GM18868 (cell line): ENCODE measurements at regions not wholly inside any gene's neighbourhood (a gene's known extent, or its start where the extent isn't known, plus 50 kb on each side); places are given as distances from the start of the nearest gene placed in this dataset.

Source experiments
- ATAC-seq: cut with Tn5 transposase; IDR thresholded peaks from one replicate; pipeline ENCODE4 v1.9.1; 2021; ENCODE audit warnings: mild to moderate bottlenecking, moderate library complexity; ENCODE audit not compliant: unreplicated experiment

DNA sequence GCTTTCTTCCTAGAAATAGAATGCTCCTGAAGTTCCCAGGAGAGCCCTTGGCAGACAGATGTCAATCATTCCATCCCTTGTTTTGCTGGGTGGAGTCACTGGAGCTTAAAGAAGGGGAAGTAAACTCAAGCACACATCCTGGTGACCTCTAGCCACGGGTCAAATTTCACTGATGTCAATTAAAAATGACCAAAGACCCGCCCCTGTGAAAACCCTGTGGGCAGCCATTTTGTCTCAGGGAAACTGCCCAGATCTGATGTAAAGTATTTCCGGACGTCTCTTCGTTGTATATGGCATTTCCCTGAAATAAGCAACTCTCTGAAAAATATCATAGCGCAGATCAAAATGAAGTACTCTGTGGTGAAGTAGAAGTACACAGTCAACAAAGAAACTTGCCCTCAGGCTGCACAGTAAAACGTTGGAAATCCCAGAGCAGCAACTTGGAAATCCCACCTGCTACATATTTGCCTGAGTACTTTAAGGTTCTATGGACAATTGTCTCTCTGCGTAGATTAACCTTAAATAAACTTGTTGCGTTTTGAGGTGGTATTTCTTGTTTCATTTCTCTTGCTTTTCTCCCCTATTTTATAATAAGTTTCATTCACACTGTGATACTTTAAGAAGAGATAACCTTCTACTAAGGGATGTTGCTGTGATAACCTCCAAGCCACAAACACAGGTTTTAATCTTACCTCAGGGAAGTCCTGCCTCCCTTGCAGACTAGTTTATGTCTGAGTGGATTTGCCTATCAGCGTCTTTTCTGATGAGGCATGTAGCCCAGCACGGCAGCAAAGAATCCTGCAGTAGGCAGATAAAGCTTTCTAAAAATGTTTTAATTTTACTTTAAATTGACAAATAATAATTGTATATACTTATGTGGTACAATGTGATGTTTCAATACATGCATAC, 60.9 kb upstream of the PIP5K1B start:
- ATAC-seq: peak; percentile 50

DNA sequence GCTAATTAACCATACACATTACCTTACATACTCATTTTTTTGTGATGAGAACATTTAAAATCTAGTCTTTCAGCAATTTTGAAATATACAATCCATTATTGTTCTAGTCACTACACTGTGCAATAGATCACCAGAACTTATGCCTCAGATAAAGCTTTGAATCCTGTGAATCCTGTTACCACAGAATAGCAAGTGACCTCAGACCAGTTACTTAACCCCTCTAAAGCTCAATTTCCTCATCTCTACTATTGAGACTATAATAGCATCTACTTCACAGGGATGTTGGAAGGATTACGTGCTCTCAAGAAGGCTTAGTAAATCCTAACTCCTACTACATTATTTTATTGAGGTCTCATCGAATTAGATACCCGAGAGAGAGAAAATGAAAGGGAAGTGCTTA, 60.2 kb upstream of the PIP5K1B start:
- ATAC-seq: no peak

DNA sequence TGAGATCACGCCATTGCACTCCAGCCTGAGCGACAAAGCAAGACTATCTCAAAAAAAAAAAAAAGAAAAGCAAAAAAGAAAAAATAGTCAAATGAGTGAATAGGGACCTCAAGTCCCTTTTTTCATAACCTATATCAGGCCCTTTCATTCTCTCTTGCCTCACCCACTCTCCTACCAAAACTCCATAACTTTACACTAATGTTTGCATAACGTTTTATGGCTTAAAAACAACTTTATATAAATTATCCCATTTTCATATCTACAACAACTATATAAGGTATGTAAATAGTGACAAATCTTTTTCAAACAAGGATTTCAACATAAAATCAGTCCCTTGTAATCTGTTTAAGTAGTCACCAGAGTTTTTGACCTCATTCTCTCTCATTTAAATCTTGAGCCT, 56.9 kb upstream of the PIP5K1B start:
- no peak for ATAC-seq

DNA sequence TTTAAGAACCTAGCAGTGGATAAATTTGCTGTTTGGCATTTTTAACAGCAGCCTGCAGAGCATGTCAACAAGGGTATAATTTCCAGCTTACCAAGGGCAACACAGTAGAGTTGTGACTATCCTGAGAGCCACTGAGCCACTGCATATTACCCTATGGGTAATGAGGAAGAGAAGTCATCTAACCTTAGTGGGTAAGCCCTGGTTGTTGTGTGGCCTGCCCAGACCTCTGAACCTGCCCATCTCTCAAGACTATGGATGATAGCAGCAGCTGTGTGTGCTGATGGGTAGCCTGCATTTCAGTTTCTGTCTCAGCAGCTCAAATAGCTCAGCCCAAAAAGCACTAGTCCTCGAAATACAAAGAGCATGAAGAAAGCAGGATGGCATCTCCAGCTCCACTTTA, 56.1 kb upstream of the PIP5K1B start:
- ATAC-seq: no peak

DNA sequence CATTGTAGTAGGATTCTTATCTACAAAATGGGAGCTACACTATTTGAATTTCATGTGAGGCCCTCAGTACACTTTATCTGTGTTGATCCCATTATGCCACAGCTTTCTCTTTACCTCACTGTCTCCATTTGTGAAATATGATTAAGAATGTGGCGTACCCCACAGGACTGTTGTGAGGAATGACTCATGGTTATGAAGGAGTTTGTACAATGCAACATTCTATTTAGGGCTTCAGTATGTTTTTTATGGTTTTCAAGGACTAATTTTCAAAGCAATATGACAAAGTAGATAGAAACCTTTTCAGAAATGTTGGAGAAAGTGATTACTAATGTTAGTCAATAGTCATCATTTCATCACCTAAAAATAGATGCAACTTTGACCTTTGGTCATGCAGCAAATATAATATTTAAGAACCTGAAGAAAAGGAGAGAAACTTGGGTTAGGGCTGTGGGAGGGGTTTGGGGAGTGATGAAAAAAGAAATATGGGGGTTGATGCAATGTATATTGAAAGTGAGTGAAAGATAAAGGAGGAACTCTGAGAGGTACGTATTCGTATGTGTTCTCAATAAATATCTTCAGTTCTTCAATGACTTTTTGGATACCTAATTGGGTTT, 53.7 kb upstream of the PIP5K1B start:
- ATAC-seq: peak; percentile 64

DNA sequence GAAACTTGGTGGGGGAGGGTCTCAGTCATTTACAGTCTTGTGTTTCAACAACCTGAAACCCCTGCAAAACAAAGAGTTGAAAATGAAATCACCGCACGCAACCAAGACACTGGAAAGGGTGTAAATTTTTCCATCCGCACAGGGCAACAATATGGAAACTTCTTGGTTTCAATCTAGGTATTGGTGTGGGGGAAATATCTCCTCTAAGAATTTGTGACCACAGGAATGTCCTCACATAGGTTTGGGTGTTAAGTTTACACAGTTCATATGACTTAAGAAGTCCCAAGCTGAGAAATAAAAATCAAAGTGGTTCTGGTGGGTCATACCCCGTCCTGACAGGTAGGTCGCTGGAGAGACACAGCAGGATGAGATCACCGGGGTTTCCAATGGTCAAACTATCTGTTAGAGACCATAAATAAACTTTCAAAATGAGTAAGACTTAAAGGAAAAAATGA, 51.9 kb upstream of the PIP5K1B start:
- peak; percentile 77 for ATAC-seq

DNA sequence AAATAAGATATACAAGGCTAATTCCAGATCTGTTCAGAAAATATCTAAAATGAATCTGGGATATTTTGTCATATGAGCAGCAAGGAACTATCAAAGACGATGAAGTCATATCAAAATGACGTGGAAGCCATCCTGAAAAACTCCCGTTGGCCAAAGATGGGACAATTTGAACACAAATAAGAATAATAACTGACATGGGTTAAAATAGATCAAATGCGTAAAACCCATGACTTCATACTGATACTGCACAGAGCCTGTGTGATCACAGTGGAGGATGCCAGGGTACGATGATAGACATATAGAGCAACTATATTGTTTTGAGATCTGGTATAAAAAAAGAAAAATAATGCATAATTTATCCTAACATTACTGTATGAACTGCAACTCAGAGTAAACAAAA, 51.0 kb upstream of the PIP5K1B start:
- no peak for ATAC-seq
